NOMO-1 treated with DMSO at 0.1 percent for 48 hours (cell line): ENCODE measurements at regions not wholly inside any gene's neighbourhood (a gene's known extent, or its start where the extent isn't known, plus 50 kb on each side); places are given as distances from the start of the nearest gene placed in this dataset.

Experiments
- DNase-seq: peaks from one replicate; lab custom pipeline; 2025; ENCODE audit not compliant: unreplicated experiment; lab: John Stamatoyannopoulos, UW

DNA sequence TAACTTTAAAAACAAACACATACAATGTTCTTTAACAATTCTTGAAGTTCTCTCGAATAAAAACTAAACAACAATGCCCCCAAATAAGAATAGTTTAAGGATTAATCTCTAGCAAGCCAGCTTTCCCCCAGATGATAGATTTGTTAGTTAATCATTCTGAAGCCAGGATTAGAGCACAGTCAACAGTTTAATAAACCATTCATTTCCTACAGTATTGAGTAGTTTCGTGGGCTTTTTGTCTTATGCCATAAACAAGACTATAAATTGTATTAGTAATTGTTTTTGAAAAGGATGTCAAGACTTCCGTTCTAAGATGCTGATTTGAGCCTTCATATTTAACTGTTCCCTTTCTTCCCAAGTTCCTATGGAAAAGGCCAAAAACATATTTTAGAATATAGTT, 136.6 kb downstream of the PIK3R1 start:
- DNase-seq, result no peak

DNA sequence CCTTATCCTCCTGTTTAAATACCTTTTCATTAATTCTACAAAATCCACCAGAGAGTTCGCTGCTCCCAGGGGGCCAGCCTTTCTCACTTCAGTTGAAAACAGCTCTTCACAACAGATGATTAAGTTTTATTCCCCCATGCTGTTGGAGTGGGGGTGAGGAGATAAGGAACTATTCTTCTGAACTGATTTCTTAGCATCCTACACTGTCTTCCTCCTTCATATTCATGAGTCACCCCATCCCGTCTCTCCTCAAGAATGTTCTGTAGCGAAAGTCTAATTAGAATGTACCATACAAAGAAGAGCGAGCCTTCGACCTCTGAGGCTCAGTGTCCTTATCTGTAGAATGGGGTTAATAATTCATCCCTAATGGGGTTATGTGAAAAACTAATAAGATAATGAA, 138.0 kb downstream of the PIK3R1 start:
- DNase-seq, result no peak

DNA sequence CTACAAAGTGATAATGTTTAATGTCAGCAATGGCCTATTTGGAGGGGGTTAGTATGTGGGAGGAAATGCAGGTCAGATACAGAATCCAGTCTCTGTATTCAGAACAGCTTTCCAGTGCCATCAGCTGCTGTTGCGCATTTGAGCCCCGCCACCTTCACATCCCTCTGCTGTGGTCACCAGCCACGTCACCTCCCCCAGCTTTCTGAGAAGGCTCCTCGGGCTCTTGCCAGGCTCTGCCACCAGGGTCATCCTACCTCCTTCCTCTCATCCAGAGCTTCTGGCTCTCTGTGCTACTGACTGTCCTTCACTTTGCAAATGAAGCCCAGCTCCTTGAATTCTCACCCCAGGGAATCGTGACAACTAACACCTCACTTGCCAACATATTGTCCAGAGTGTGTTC, 138.8 kb downstream of the PIK3R1 start:
- no peak for DNase-seq

DNA sequence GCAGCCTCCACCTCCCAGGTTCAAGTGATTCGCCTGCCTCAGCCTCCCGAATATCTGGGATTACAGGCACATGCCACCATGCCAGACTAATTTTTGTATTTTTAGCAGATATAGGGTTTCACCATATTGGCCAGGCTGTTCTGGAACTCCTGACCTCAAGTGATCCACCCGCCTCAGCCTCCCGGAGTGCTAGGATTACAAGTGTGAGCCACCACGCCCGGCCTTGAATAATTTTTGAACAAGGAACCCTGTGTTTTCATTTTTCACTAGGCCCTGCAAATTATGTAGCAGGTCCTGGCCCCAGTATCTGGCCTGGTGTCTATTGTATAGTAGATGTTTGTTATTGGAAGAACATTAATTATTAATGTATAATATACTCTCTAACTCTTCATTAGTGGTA, 140.7 kb downstream of the PIK3R1 start:
- DNase-seq, result no peak

DNA sequence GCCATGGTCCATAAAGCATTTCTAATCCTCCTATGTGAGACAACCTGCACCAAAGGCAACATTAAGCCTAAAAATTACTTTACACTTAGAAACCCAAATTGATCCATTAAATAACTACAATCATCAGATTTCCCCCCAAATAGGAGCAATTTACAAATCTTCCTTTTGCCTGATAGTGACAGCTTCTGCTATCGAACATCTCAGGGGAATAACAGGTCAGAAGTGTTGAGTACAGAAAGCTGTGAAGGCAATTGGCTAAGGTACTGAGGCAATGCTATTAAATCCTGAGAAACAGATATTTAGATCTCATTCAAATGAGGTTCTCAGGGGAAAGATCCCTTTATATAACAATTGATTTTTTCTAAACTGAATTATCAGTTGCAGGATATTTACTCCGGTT, 141.1 kb downstream of the PIK3R1 start:
- DNase-seq, result no peak

DNA sequence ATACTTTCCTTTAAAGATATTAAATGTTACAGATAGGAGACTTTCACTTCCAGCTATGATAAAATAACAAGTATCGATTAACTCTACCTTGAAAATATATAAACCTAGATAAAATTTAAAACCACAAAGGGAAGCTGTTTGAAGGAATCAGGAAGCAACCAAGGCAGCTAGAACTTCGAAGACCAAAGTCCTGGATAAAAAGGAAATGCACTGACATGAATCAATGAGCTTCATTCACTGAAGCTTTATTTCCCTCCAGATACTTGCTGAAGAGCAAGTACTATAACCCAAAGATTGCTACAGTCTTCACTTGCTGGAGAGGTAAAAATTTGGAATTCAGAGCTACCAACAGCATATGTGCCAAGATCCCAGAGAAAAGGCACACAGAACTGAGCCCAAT, 144.1 kb downstream of the PIK3R1 start:
- no peak for DNase-seq

DNA sequence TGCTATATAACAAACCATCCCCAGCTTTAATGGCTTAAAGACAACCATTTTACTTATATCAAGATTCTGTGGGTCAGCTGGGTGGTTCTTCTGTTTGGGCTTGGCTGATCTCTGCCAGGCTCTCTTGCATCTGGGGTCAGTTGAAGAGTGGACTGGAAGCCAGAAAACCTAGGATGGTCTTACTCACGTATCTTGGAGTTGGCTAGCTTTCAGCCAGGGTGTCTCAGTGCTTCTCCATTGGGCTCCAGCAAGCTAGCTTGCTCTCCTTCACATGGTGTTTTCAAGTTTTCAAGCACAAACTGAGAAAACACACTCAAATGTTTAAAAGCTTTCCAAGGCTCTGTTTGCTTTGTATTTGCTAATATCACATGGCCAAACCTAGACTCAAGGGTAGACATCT, 146.8 kb downstream of the PIK3R1 start:
- no peak for DNase-seq

DNA sequence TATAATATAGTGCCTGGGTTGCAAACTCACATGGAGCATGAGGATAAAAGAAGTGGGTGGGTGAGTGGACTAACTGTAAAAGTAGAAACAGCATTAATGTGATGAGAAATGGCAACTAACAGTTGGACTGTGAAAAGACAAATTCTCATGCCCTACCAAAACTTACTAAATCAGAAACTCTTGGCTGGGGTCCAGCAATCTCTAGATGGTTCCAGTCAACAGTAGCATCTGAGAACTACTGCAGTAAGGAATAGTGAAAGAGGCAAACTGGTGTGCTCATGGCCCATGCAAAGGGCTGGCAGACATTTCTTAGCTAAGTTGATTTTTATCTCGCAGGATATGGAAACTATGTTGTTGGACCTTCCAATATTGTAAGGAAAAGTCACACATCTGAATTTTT, 150.3 kb downstream of the PIK3R1 start:
- no peak for DNase-seq

DNA sequence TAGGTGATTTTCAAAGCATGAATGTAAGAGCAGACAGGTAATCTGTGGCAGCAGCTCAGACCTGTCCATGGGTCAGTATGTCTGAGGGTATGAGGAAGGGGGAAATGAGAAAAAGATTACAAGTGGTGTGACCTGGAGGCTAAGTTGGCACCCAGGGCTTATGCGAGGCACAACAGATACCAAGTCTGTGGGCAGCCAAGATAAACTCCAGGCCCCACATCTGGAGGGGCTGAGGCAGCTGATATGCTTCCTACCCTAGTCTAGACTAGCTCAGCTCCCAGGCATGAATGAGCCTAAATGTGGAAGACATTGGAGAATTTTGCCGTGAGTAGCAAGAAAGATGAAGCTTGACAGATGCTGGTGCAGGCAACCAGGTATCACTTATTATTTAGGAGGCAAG, 151.7 kb downstream of the PIK3R1 start:
- DNase-seq, result no peak

DNA sequence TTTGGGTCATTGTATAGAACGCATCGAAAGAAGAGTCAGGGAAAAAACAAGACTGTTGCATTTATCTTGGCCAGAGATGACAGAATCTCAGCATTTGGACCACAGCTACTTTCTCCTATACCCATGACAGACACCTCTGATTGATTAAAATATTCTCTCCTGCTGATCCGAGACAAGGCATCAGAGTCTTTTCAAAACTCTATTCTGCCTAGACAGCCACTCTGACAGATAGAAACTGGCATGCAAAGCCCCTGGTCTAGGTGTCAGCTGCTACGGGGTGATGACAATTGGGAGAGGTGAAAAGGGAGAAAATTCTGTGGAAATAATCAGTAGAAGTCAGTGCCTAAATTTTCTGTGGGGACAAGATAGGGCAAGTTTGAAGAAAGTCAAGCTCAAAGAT, 152.2 kb downstream of the PIK3R1 start:
- DNase-seq, result no peak

DNA sequence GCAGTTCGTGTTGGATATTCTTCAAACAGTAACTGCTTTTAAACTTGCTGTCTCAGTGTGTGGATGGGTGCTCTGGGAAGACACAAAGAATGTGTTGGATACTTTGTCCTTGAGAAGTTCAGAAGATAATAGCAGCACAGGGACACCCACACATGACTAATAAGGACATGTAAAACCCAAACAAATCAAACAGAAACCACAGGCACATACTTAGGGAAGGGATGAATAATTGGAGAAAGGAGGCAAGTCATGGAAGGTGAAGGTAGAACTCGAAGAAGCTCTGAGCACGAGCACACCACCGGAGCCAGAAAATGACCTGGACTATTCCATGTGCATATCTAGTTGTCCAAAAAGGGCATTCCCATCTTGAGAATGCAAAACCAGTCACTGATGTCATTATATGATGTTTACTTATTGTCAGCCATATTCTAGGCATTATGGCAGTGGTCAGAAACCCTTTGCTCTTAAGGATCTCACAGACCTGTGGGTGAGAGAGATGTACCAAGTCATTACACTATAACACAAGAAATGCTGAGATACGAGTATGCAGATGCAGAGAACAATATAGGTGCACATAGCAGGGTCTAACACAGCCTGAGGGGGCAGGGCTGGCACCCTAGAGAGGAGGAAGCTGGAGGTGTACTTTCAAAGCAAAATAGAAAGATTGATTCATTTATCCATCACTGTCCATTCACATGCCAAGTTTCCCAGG, 152.9 kb downstream of the PIK3R1 start:
- no peak for DNase-seq

DNA sequence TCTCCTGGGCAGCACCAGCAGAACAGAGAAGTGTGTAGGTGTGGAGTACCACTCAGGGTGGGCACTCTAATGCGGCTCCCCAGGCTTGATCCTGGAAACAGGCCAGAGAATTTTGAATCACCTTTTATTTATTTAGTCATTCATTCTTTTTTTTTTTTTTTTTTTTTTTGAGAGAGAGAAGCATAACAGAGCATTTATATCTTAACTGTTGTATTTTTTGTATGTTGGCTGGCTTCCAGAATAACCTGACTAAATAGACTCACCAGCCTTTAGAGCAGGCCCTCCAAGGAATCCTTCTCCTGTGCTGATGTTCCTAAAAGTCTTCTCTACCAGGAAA, 153.4 kb downstream of the PIK3R1 start:
- DNase-seq, result no peak

DNA sequence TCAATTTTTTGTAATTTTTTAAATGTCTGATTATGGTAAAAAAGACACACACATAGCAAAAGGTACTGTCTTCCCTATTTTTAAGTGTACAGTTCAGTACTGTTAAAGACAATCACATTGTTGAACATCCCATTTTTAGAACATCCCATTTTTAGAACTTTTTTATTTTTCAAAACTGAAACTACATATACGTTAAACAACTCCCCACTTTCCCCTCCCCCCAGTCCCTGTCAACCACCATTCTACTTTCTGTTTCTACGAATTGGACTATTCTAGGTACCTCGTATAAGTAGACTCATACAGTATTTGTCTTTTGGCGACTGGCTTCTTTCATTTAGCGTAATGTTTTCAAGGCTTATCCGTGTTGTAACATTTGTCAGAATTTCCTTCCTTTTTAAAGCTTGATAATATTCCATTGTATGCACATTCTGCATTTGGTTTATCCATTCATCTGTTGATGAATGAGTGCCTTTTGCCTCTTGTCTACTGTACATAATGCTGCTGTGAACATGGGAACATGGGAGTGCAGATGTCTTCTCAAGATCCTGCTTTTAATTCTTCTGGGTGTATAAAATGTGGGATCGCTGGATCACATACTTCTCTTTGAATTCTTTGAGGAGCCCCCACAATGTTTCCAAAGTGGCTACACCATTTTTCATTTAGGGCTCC, 154.0 kb downstream of the PIK3R1 start:
- peak; percentile 66 for DNase-seq

DNA sequence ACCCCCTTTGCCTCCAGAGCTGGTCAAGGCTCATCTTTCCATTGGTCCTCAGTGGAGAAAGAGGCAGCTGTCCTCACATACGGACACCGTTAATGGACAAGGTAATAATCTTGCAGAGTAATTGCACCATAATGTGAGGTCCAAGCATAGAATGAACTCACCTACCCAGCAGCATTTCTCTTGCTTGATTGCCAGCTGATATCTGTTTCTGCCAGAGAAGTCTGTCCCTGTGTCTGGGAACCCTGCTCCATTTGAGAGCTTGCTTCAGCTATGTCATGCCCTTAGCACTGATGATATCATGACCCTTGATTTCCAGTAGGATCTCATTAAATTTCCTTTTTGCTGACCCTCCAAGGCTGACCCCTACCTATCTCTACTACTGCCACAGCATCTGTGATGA, 154.6 kb downstream of the PIK3R1 start:
- DNase-seq, result no peak

DNA sequence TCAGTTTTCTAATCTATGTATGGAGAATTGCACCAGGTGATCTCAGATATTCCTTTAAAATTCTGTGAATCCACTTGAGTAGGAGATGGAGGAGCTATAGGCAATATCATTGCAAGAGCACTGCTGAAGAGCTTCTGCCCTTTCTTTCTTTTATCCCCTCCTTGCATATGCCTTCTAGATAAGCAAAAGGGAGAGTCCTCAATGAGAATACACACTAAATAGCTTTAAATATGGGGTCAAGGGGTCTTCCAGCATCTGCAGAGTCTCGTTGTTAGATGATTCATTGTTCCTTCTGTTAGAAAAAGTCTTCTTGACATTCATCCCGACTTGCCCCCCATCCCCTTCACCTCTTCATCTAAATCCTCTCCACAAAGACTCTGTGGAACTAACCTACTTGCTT, 156.1 kb downstream of the PIK3R1 start:
- no peak for DNase-seq

DNA sequence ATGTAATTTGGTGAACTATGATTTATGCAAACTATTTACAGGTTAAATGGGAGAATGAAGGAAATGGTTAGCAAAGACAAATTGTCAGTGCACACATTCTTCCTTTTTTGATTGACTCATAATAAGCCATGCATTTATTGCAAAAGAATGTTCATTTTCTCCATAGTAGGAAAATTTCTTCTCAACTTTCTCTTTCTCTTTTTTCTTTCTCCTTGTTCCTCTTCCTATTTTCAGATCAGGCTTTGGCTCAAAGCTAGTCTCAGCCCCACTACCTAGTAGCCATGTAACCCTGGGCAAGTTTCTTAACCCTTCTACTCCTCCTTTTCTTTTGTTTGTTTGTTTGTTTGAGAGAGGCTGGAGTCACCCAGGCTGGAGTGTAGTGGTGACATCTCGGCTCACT, 156.6 kb downstream of the PIK3R1 start:
- DNase-seq, result peak; percentile 72

DNA sequence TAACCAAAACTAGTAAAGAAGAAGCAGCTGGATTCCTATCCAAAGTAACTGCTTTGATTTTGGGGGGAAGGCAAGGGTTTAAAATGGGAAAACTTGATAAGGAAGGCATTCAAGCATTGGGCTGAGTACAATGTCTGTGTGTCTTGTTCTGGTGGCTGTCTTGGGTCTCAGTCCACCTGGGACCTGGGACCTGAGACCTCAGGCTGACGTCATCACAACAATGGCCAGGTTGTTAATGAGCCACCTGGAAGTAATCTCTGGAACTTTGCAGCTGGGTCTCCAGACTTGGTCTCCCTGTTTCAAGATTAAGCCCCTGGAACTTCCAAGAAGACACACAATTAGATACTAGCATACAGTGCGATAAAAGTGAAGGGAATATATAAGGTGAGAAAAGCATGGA, 157.5 kb downstream of the PIK3R1 start:
- no peak for DNase-seq

DNA sequence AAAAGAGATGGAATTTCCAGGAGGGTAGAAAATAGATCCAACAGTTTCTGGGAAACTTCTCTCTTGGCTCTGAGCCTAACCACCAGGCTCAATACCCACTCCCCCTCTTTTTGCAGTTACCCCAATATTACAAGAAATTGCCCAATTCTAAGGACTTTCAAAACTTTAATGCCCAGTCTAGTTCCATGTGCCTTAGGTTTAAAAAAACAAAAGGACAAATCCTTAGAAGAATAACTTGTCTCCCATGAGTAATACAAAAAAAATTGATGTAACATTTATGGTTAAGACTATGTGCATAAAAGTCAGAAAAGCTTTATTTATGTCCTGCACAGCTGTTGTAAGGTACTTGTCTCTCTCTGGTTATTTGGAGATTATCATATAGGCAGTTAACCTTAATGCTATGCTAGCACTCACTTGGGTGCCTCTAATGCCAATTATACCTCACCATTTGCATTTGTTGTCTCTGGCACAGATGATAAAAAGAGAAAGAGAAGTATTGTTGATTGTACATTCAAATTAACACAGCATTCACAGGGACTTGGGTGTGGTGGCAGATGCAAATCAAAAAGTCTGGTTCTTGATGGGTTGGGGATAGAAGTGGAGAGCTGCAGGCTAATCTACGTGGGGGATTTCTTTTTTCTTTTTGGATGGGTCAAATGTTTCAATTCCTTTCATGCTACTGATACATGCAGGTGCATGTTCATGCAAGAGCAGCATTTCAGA, 159.4 kb downstream of the PIK3R1 start:
- no peak for DNase-seq

DNA sequence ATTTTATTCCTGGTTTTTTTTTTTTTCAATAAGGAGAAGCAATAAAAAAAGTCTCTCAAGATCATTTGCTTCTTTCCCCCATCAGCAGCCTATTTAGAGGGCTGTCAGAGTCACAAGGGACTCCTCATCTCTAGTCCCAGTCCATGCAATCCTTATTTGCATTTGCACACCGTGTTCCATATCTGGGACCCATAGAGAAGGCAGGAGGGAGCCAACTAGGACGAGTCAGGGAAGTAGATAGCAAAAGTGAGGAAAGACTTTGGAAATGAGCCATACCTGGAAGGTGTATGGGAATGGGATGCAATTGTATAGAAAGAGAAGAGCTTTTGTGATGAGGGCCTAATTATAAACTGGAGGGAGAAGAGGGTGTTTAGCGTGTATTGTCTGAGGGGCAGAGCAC, 160.0 kb downstream of the PIK3R1 start:
- no peak for DNase-seq

DNA sequence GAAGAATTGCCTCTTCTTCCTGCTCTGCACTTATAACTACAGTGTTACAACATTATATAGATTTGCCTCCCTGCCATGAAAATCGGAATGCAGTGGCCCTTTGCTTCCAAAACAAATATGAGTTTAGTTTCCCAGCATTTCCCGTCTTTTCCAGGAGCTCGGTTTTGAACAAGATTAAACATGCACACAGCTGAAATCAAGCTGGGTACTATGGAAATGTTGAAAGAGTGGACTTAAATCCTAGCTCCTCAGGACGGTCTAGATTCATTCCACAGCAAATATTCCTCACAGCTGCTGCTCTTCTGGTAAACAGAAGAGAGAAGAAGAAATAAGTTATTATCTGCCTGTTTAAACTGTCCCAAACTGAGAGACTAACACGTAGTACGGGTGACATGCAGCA, 161.4 kb downstream of the PIK3R1 start:
- DNase-seq, result no peak

DNA sequence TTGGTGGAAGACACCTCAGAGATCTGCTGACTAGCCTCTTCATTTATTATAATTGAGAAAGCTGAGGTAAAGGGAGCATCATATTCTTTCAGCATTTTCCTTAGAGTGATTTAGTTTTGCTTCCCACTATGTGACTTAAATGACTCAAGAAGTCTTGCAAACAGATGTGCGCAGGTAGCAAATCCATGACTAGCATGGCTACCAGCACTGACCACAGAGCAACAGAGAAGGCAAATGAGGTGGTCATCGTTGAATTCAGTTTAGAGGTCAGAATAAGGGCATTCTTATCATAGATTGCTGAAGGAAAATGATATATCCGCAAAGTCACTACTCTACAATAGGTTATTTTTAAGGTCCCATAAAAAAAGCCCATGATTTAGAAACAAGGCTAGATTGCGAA, 162.2 kb downstream of the PIK3R1 start:
- no peak for DNase-seq

DNA sequence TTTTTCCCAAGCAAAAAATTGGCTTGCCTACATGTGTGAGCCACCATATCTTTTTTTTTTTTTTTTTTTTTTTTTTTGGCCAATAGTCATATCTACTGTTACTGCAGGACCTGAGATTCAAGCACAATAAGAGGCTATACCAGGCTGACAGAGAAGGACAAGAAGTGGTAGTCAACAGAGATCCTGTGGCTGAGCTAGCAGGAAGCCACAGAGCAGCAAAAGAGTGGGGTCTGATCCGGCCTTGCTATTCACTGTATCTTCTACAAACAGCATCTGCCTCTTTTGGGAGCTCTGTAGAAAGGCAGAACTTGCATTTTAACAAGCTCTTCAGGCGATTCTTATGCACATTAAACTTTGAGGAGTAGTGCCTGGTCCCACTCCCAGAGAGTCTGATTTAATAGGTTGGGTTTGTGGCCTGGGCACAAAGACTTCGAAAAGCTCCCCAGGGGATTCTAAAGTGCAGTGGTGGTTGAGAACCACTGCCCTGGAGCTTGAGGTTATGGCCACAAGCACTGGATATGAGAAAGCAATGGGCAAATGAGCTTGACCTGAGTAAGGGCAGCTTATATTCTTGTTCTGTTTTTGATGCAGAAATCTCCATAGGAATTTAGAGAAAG, 162.8 kb downstream of the PIK3R1 start:
- DNase-seq, result no peak
